DMS79 treated with DMSO at 0.1 percent for 48 hours (cell line): ENCODE measurements at regions not wholly inside any gene's neighbourhood (a gene's known extent, or its start where the extent isn't known, plus 50 kb on each side); places are given as distances from the start of the nearest gene placed in this dataset.
"Not testable (repeated sequence)": the region's sequence is repeated elsewhere in the genome, so short reads cannot be mapped to it uniquely, and the experiment has no call there.

Experiments
- DNase-seq: peaks from one replicate; lab custom pipeline; 2025; lab: John Stamatoyannopoulos, UW

GRCh38 chr1:228992044-228992443 is 256.8 kb downstream of the RHOU start:
- no peak for DNase-seq

GRCh38 chr1:228992907-228993535 is 257.7 kb downstream of the RHOU start:
- no peak for DNase-seq

- DNase-seq, result no peak
Observed at GRCh38 chr1:228994676-228995594, 259.7 kb downstream of the RHOU start.

DNA sequence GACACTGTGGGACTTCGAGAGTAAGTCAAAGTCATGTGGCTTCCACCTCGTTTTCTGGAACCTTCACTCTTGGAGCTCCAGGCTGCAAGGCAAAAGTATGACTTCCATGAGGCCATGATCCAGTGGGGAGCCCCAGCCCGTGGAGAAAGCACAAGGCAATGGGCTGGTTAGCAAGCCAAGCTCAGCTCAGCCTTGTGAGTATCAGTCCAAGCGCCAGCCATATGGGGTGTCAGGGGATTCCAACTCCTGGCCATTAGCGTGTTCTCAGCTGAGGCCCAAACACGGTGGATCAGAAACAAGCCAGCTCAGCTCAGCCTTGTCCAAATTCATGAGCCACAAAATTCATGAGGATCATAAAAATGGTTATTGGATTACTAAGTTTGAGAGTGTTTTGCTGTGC is 261.0 kb downstream of the RHOU start:
- peak; percentile 87 for DNase-seq

GRCh38 chr1:228997721-228998144 is 262.5 kb downstream of the RHOU start:
- no peak for DNase-seq

- DNase-seq, result no peak
Observed at GRCh38 chr1:228998179-228998578, 262.9 kb downstream of the RHOU start.

GRCh38 chr1:228999446-229000170 is 264.3 kb downstream of the RHOU start:
- DNase-seq, result no peak

- no peak for DNase-seq
Observed at GRCh38 chr1:229000187-229000586, 264.9 kb downstream of the RHOU start.

- no peak for DNase-seq
Observed at GRCh38 chr1:229001467-229002011, 266.3 kb downstream of the RHOU start.

- no peak for DNase-seq
Observed at GRCh38 chr1:229002037-229002436, 266.8 kb downstream of the RHOU start.

GRCh38 chr1:229002451-229002960 is 267.2 kb downstream of the RHOU start:
- no peak for DNase-seq

- DNase-seq, result no peak
Observed at GRCh38 chr1:229003233-229004031, 267.5 kb upstream of the RAB4A start.

DNA sequence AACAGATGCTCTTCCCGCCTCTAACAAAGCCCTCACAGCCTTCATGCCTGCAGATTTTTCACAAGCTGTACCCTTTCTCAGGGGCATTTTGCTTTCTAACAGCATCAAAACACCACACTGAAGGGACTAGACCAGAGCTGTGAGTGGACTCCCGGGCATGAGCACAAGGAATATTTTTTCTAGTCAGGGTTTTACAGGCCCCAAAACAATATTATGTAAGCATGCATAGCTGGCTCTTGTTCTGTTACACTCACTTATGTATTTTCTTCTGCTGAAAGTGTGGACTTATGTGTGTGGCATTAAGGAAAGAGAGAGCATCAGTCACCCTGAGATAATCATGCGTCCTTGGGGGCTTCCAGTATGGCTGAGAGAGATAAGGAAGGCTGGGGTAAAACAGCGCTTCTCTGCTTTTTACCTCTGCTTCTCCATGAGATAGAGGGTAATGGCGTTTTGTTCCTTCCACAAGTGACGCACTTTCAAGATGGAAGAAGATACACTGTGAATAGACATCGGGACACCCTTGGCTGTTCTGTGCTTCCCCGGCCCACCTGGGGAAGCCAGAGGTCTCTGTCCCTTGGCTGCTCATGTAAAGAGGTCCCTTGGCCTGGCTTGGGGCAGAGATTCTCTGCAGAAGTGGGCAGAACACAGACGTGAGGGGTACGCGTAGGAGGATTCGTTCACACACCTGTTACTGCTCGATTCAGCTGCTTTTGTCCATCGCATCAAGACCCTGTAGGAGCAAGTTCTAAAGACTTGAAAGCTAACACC is 266.7 kb upstream of the RAB4A start:
- no peak for DNase-seq

GRCh38 chr1:229005097-229005496 is 265.8 kb upstream of the RAB4A start:
- DNase-seq, result no peak

DNA sequence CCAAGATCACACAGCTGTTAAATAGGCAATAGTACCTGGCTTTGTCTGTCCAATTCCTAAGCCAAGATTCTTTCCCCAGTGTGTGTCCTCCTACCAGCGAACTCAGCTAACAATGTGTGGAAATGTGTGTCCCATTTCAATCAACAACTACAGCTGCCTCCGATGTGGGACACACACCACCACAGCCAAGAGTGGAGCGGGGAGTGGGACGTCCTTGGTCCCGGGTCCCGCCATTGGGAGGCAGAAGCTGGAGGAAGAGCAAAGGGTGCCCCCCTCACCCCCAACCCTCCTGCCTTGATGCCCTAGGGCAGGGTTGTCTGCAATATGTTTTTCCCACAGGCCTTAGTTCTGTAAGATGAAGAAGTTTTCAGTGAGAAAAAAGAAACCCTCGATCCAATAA is 265.4 kb upstream of the RAB4A start:
- no peak for DNase-seq

DNA sequence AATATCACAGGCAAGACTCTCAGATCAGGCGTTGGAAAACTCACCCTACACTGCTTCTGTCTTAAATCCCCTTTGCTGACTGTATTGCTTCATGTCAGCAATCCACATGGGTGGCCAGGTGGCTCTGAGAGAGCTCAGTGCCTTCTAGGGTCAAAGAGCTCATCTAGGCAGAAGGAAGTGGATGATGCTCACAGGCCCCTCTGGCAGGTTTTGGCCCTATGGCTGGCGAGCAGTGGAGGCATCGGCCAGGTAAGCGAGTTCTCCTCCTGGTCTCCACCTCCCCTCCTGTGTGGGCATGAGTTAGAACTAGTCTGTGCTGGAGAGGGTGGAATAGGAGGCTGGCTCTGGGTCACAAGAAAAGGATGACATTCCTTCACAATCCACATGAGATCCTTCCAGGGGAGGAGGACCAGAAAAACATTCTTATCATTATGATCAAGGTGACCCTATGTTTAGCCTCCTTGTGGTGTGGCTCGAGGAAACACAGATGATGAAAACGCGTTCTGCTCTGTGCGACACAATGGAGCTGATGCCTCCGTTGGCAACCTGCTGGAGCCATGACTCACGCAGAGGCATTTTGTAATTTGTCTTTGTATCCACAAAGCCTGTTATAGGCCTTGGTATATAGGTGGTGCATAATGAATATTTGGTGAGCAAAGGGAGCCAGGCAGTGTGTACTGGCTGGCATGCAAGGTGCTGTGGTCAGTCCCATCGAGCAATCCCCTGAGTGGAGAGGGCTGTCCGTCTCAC is 264.6 kb upstream of the RAB4A start:
- no peak for DNase-seq

DNA sequence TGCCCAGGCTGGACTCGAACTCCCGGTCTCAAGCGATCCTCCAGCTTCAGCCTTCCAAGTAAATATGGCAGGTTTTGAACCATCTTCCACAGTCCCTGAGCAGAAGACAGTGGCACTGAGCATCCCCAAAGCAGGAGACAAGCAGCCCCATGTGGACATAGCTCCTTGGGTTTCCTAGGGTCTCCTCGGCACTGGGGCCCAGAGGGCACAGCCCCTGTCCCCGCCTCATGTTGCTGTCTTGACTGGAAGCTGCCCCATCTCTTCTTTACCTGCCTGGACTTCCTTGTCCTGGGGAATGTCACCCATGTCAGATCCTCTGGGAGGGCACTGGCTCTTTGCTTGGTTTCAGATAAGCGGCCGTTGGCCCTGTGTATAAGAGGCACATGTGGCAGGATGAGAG is 263.7 kb upstream of the RAB4A start:
- DNase-seq, result no peak

GRCh38 chr1:229007701-229008100 is 263.2 kb upstream of the RAB4A start:
- DNase-seq, result no peak

DNA sequence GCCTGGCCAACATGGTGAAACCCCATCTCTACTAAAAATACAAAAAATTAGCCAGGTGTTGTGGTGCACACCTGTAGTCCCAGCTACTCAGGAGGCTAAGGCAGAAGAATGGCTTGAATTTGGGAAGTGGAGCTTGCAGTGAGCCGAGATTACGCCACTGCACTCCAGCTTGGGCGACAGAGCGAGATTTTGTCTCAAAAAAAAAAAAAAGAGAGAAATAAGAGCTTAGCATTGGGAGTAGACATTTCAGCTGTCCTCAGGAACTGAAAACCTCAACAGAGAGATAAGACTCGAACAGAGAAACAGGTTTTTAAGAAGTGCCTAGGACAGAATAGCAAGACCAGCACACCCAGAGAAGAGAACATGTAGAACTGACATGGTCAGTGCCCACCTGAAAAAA is 262.6 kb upstream of the RAB4A start:
- DNase-seq, result not testable (repeated sequence)

- no peak for DNase-seq
Observed at GRCh38 chr1:229011022-229011421, 259.9 kb upstream of the RAB4A start.
